Fibroblast of skin of abdomen (primary cell): ENCODE measurements at regions not wholly inside any gene's neighbourhood (a gene's known extent, or its start where the extent isn't known, plus 50 kb on each side); places are given as distances from the start of the nearest gene placed in this dataset.
A peak's percentile ranks its signal among the peaks of the same experiment; 100 is the strongest.

Experiments used
- DNase-seq: peaks from one replicate; pipeline ENCODE4 v3.0.0-alpha.2; 2013

- DNase-seq = no peak
Measured at GRCh38 chr10:123530166-123530870, 135.8 kb upstream of the GPR26 start.

- DNase-seq = no peak
Measured at GRCh38 chr10:123535386-123535785, 130.8 kb upstream of the GPR26 start.

GRCh38 chr10:123536176-123536845, 129.8 kb upstream of the GPR26 start:
- DNase-seq = no peak

- DNase-seq = no peak
Measured at GRCh38 chr10:123537188-123537961, 128.8 kb upstream of the GPR26 start.

- DNase-seq = no peak
Measured at GRCh38 chr10:123538401-123539320, 127.5 kb upstream of the GPR26 start.

GRCh38 chr10:123544986-123545385, 121.2 kb upstream of the GPR26 start:
- DNase-seq = no peak

- DNase-seq = no peak
Measured at GRCh38 chr10:123548770-123549169, 117.4 kb upstream of the GPR26 start.

GRCh38 chr10:123549761-123550454, 116.2 kb upstream of the GPR26 start:
- DNase-seq = no peak

GRCh38 chr10:123550675-123551096, 115.5 kb upstream of the GPR26 start:
- no peak for DNase-seq

- no peak for DNase-seq
Measured at GRCh38 chr10:123551259-123551658, 114.9 kb upstream of the GPR26 start.

GRCh38 chr10:123552760-123553554, 113.2 kb upstream of the GPR26 start:
- no peak for DNase-seq

- DNase-seq = no peak
Measured at GRCh38 chr10:123553810-123554430, 112.2 kb upstream of the GPR26 start.

- DNase-seq = no peak
Measured at GRCh38 chr10:123554656-123555055, 111.5 kb upstream of the GPR26 start.

- no peak for DNase-seq
Measured at GRCh38 chr10:123555616-123556015, 110.5 kb upstream of the GPR26 start.

GRCh38 chr10:123556049-123556448, 110.1 kb upstream of the GPR26 start:
- no peak for DNase-seq

- no peak for DNase-seq
Measured at GRCh38 chr10:123556736-123557135, 109.4 kb upstream of the GPR26 start.

GRCh38 chr10:123557366-123558108, 108.6 kb upstream of the GPR26 start:
- DNase-seq = no peak

- no peak for DNase-seq
Measured at GRCh38 chr10:123558651-123559050, 107.5 kb upstream of the GPR26 start.

- peak; percentile 39 for DNase-seq
Measured at GRCh38 chr10:123559066-123559822, 106.9 kb upstream of the GPR26 start.
